Activated B cell treated with CpG ODN at 0.5 μM for 24 hours (primary cell): ENCODE measurements at regions not wholly inside any gene's neighbourhood (a gene's known extent, or its start where the extent isn't known, plus 50 kb on each side); places are given as distances from the start of the nearest gene placed in this dataset.

Experiments
- ATAC-seq: fragments of 200-7000 bp; cut with Tn5 transposase; one replicate; pipeline ENCODE4 v1.10.0; 2021; ENCODE audit warnings: low read depth, mild to moderate bottlenecking, moderate library complexity
- CTCF ChIA-PET: fragments of 350-600 bp; sonication (Branson Sonifier 250); formaldehyde crosslinking; loops from one replicate; lab custom pipeline; 2021; ENCODE audit warnings: antibody characterized with exemption; lab: Charles Lee
- POLR2A ChIA-PET: fragments of 350-600 bp; sonication (Branson Sonifier 250); formaldehyde crosslinking; loops from one replicate; lab custom pipeline; 2021; ENCODE audit warnings: antibody characterized with exemption; lab: Charles Lee
- DNase-seq: peaks from one replicate; pipeline ENCODE4 v3.0.0; 2022
- H3K27ac Mint-ChIP-seq: one replicate; pipeline ENCODE4 v1.8.0; 2020; ENCODE audit warnings: mixed read lengths
- H3K27me3 Mint-ChIP-seq: one replicate; pipeline ENCODE4 v1.8.0; 2021; ENCODE audit warnings: mixed read lengths
- H3K36me3 Mint-ChIP-seq: one replicate; pipeline ENCODE4 v1.8.0; 2021; ENCODE audit warnings: low read depth, mixed read lengths
- H3K4me1 Mint-ChIP-seq: one replicate; pipeline ENCODE4 v1.8.0; 2021; ENCODE audit warnings: mixed read lengths
- H3K4me3 Mint-ChIP-seq: one replicate; pipeline ENCODE4 v1.8.0; 2020; ENCODE audit warnings: mild to moderate bottlenecking, mixed read lengths
- H3K9me3 Mint-ChIP-seq: one replicate; pipeline ENCODE4 v1.8.0; 2020; ENCODE audit warnings: mixed read lengths
- CTCF ChIP-seq: fragments of 200-600 bp; IDR thresholded peaks from one replicate; pipeline ENCODE4 v1.8.0; 2022; ENCODE audit warnings: antibody characterized with exemption, mild to moderate bottlenecking
- intact Hi-C: fragments of 100-400 bp; cut with micrococcal nuclease; formaldehyde crosslinking; loops from one replicate; pipeline ENCODE4 v1.15.1; 2024

- intact Hi-C loops = no loop called here
- POLR2A ChIA-PET = no interaction called here
- no peaks in the 10 kb centered on the region for H3K4me1 Mint-ChIP-seq
Observed at GRCh38 chr16:51019617-51020016, 131.5 kb downstream of the SALL1 start.

GRCh38 chr16:51017969-51018368 lies 133.1 kb downstream of the SALL1 start:
- DNase-seq (no peak), ATAC-seq (no peak)
- TF ChIP-seq CTCF = no peak
- no peaks in the 10 kb centered on the region for H3K4me1 Mint-ChIP-seq
- H3K4me3 Mint-ChIP-seq = no peak overlapping the region
- intact Hi-C loops = no loop called here
- no peaks in the 10 kb centered on the region for H3K9me3 Mint-ChIP-seq
- ChIA-PET CTCF (no interaction called here), POLR2A (no interaction called here)
- no peak overlapping the region for H3K27ac Mint-ChIP-seq
- no peaks in the 10 kb centered on the region for H3K27me3 Mint-ChIP-seq
- H3K36me3 Mint-ChIP-seq = no peaks in the 10 kb centered on the region

More at GRCh38 chr16:51019617-51020016, 131.5 kb downstream of the SALL1 start:
- Mint-ChIP-seq H3K9me3 (no peaks in the 10 kb centered on the region), H3K4me3 (no peak overlapping the region), H3K27me3 (no peaks in the 10 kb centered on the region), H3K27ac (no peak overlapping the region), H3K36me3 (no peaks in the 10 kb centered on the region)
- CTCF ChIA-PET = no interaction called here
- ATAC-seq (no peak), DNase-seq (no peak)
- TF ChIP-seq CTCF = no peak

GRCh38 chr16:51012396-51012795 lies 138.7 kb downstream of the SALL1 start:
- DNase-seq (no peak), ATAC-seq (no peak)
- Mint-ChIP-seq H3K4me3 (no peak overlapping the region), H3K27ac (no peak overlapping the region), H3K36me3 (no peaks in the 10 kb centered on the region), H3K27me3 (no peaks in the 10 kb centered on the region), H3K9me3 (peaks cover 5% of the 10 kb centered on the region), H3K4me1 (no peaks in the 10 kb centered on the region)
- no peak for TF ChIP-seq CTCF
- intact Hi-C loops = no loop called here
- POLR2A ChIA-PET = no interaction called here
- CTCF ChIA-PET = no interaction called here

DNA sequence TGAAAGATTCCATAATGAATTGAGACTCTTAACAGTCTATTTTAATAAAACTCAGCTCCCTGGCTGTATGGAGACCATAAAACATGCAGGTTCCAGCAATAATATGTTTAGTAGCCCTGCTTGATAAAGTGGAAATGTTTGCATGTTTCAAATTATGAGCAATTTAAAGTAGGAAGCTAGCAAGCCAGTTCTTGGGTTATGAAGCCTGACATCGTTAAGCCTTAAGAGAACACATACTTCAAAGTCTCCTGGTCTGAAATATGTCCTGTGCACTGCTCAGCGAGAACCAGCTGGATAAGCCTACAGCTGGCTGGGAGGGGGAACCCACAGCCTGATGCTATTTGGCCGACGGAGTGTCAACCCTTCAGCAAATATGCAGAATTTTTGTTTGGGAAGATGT lies 140.3 kb downstream of the SALL1 start:
- ChIA-PET POLR2A (no interaction called here), CTCF (no interaction called here)
- Mint-ChIP-seq H3K4me3 (no peak overlapping the region), H3K27ac (no peak overlapping the region), H3K36me3 (no peaks in the 10 kb centered on the region), H3K4me1 (no peaks in the 10 kb centered on the region), H3K9me3 (peaks cover 12% of the 10 kb centered on the region), H3K27me3 (no peaks in the 10 kb centered on the region)
- intact Hi-C loops = no loop called here
- no peak for DNase-seq
- no peak for ATAC-seq
- no peak for TF ChIP-seq CTCF

DNA sequence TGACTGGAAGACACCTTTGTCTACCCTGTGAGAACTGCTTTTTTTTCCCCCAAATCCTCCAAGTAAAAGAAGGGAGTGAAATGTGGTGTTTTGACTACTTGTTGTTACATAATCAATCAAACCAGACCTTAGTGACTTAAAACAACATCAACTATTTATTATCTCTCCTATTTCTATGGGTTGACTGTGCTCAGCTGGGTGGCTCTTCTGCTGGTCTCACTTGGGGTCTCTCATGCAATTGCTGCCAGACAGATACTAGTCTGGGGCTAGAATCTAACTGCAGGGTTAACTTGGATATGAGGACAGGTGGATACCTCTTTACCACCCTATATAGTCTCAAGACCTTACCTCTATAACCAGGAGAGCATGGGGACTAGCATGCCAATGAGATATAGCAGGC lies 141.3 kb downstream of the SALL1 start:
- Mint-ChIP-seq H3K27ac (no peak overlapping the region), H3K36me3 (no peaks in the 10 kb centered on the region), H3K4me3 (no peak overlapping the region), H3K27me3 (no peaks in the 10 kb centered on the region), H3K9me3 (peaks cover 12% of the 10 kb centered on the region), H3K4me1 (no peaks in the 10 kb centered on the region)
- DNase-seq = no peak
- ChIA-PET CTCF (no interaction called here), POLR2A (no interaction called here)
- no peak for TF ChIP-seq CTCF
- intact Hi-C loops = no loop called here
- ATAC-seq = no peak
